Astrocyte (in vitro differentiated cells and primary cell): ENCODE measurements at regions not wholly inside any gene's neighbourhood (a gene's known extent, or its start where the extent isn't known, plus 50 kb on each side); places are given as distances from the start of the nearest gene placed in this dataset.
"Not testable (repeated sequence)": the region's sequence is repeated elsewhere in the genome, so short reads cannot be mapped to it uniquely, and the experiment has no call there.

Experiments
- DNase-seq: peaks from one replicate; pipeline ENCODE4 v3.0.0-alpha.2; 2010; ENCODE audit warnings: low read depth
- FAIRE-seq: peaks from 2 replicates; lab custom pipeline; 2011; peaks lifted over from hg19 to GRCh38; lab: Jason Lieb, UNC
- H2AFZ ChIP-seq: 2 replicates; pipeline ENCODE4 v1.6.0; 2012; ENCODE audit warnings: low read depth, low read length, inconsistent platforms
- H3K27ac ChIP-seq: 2 replicates; pipeline ENCODE4 v1.5.1; 2011; ENCODE audit warnings: low read depth, low read length, inconsistent platforms
- H3K27me3 ChIP-seq: 2 replicates; pipeline ENCODE4 v1.6.0; 2011; ENCODE audit warnings: low read length, inconsistent platforms; ENCODE audit not compliant: insufficient read depth
- H3K36me3 ChIP-seq: 2 replicates; pipeline ENCODE4 v1.5.1; 2011; ENCODE audit warnings: low read length, inconsistent platforms; ENCODE audit not compliant: insufficient read depth
- H3K4me1 ChIP-seq: 2 replicates; pipeline ENCODE4 v1.5.1; 2011; ENCODE audit warnings: low read length, inconsistent platforms; ENCODE audit not compliant: insufficient read depth
- H3K4me2 ChIP-seq: 2 replicates; pipeline ENCODE4 v1.6.0; 2012; ENCODE audit warnings: low read length, inconsistent platforms
- H3K4me3 ChIP-seq: 2 replicates; pipeline ENCODE4 v1.5.1; 2011; ENCODE audit warnings: low read depth, mild to moderate bottlenecking, low read length, inconsistent platforms; ENCODE audit not compliant: insufficient read depth
- H3K79me2 ChIP-seq: 2 replicates; pipeline ENCODE4 v1.6.0; 2012; ENCODE audit warnings: mild to moderate bottlenecking, low read length, inconsistent platforms; ENCODE audit not compliant: insufficient read depth
- H3K9ac ChIP-seq: 2 replicates; pipeline ENCODE4 v1.6.0; 2012; ENCODE audit warnings: mild to moderate bottlenecking, low read length, inconsistent platforms
- H3K9me3 ChIP-seq: 2 replicates; pipeline ENCODE4 v1.5.1; 2012; ENCODE audit warnings: low read depth, mild to moderate bottlenecking, low read length, inconsistent platforms; ENCODE audit not compliant: insufficient read depth
- H4K20me1 ChIP-seq: 2 replicates; pipeline ENCODE4 v1.6.0; 2012; ENCODE audit warnings: low read length, inconsistent platforms; ENCODE audit not compliant: insufficient read depth
- H3K27ac Mint-ChIP-seq: one replicate; pipeline ENCODE4 v1.8.0; 2021; ENCODE audit warnings: mild to moderate bottlenecking, mixed read lengths; ENCODE audit not compliant: unreplicated experiment
- H3K27me3 Mint-ChIP-seq: one replicate; pipeline ENCODE4 v1.8.0; 2021; ENCODE audit warnings: low read depth, mixed read lengths; ENCODE audit not compliant: unreplicated experiment
- H3K36me3 Mint-ChIP-seq: one replicate; pipeline ENCODE4 v1.8.0; 2021; ENCODE audit warnings: low read depth, mixed read lengths; ENCODE audit not compliant: unreplicated experiment
- H3K4me1 Mint-ChIP-seq: one replicate; pipeline ENCODE4 v1.8.0; 2021; ENCODE audit warnings: low read depth, mixed read lengths; ENCODE audit not compliant: unreplicated experiment
- H3K4me3 Mint-ChIP-seq: one replicate; pipeline ENCODE4 v1.8.0; 2021; ENCODE audit warnings: mild to moderate bottlenecking, moderate library complexity, mixed read lengths; ENCODE audit not compliant: unreplicated experiment
- H3K9me3 Mint-ChIP-seq: one replicate; pipeline ENCODE4 v1.8.0; 2021; ENCODE audit warnings: mild to moderate bottlenecking, mixed read lengths; ENCODE audit not compliant: unreplicated experiment
- EZH2 ChIP-seq: IDR thresholded peaks from 2 replicates; pipeline ENCODE4 v1.6.1; 2012; ENCODE audit warnings: mild to moderate bottlenecking, low read length, inconsistent platforms; ENCODE audit not compliant: insufficient read depth
- TF ChIP-seq, protein P1 (sequence below): IDR thresholded peaks from 2 replicates; pipeline ENCODE4 v1.5.1; 2011; ENCODE audit warnings: low read depth, mild to moderate bottlenecking, inconsistent platforms, low read length, moderate library complexity; ENCODE audit not compliant: insufficient read depth

DNA sequence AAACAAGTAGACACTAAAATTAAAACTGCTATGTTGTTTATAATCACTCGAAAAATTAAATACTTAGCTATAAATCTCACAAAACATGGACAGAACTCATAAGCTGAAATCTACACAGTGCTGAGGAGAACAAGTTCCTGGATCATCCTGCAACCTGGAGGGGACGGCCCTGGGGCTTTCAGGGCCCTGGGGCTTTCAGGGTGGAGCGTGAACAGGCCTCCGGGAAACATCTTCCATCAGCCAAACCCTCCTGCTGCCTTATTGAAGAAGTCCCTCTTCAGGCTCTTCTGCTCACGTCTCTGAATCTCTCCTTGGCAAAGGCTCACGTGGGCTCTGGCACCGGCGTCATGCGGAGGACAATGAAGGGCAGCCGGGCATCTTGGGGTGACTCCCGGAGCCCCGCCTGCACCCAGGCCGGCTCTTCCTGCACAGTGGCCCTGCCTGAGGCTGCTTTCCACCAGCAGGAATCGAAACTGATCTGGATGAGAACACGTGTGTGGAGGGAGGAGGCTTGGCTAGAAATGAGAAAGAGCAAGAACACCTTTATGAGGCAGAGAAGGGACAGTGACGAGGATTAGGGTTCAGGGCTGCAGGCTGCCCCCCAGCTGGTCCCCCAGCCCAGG is 127.3 kb downstream of the CDRT15L2 start:
- Mint-ChIP-seq H3K27ac (no peak overlapping the region), H3K4me3 (no peak overlapping the region), H3K36me3 (peaks cover 3% of the 10 kb centered on the region), H3K9me3 (no peaks in the 10 kb centered on the region), H3K4me1 (peaks cover 3% of the 10 kb centered on the region), H3K27me3 (peaks cover 4% of the 10 kb centered on the region)
- Histone ChIP-seq H3K4me1 (no peaks in the 10 kb centered on the region), H3K79me2 (no peaks in the 10 kb centered on the region), H3K27ac (no peak overlapping the region), H3K4me2 (no peak overlapping the region), H4K20me1 (no peaks in the 10 kb centered on the region), H3K9ac (no peak overlapping the region), H3K36me3 (no peaks in the 10 kb centered on the region), H3K9me3 (no peaks in the 10 kb centered on the region), H3K27me3 (no peaks in the 10 kb centered on the region), H3K4me3 (no peak overlapping the region), H2AFZ (no peak overlapping the region)
- FAIRE-seq (no peak), DNase-seq (no peak)
- TF ChIP-seq EZH2 = no peak
- TF ChIP-seq, protein P1, sequence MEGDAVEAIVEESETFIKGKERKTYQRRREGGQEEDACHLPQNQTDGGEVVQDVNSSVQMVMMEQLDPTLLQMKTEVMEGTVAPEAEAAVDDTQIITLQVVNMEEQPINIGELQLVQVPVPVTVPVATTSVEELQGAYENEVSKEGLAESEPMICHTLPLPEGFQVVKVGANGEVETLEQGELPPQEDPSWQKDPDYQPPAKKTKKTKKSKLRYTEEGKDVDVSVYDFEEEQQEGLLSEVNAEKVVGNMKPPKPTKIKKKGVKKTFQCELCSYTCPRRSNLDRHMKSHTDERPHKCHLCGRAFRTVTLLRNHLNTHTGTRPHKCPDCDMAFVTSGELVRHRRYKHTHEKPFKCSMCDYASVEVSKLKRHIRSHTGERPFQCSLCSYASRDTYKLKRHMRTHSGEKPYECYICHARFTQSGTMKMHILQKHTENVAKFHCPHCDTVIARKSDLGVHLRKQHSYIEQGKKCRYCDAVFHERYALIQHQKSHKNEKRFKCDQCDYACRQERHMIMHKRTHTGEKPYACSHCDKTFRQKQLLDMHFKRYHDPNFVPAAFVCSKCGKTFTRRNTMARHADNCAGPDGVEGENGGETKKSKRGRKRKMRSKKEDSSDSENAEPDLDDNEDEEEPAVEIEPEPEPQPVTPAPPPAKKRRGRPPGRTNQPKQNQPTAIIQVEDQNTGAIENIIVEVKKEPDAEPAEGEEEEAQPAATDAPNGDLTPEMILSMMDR = no peak

DNA sequence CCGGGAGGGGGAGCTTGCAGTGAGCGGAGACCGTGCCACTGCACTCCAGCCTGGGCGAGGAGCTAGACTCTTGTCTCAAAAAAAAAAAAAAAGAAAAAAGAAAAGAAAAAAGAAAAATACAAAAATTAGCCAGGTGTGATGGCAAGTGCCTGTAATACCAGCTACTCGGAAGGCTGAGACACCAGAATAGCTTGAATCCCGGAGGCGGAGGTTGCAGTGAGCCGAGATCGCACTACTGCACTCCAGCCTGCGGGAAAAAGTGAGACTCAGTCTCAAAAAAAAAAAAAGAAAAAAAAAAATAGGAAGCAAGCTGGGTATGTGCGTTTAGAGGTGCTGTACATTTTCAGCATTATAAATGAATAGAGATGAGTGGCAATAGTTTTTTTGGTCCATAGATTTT is 129.3 kb downstream of the CDRT15L2 start:
- not testable (repeated sequence) for H3K27ac ChIP-seq, H3K36me3 ChIP-seq, H3K27me3 ChIP-seq, H3K79me2 ChIP-seq, H3K4me1 ChIP-seq, H3K4me1 Mint-ChIP-seq, FAIRE-seq, H3K27ac Mint-ChIP-seq, H3K9ac ChIP-seq, H3K4me3 ChIP-seq, H3K4me2 ChIP-seq, DNase-seq, H4K20me1 ChIP-seq, H3K9me3 Mint-ChIP-seq, H2AFZ ChIP-seq, H3K27me3 Mint-ChIP-seq, H3K4me3 Mint-ChIP-seq, H3K36me3 Mint-ChIP-seq, H3K9me3 ChIP-seq

DNA sequence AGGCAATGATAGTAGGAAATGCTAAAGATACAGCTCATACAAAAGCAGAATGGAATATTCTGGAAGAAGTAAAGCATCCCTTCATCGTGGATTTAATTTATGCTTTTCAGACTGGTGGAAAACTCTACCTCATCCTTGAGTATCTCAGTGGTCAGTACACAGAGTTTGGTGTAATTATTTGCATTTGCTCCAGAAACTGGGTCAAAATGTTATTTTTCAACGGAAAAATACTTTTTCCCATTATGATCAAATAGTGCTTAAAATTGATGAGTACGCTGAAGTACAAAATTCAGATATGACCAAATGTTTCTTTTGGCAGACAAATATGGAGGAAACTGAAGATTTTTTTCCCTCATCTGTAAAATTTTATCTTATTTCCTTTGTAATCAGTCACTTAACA is 137.0 kb downstream of the CDRT15L2 start:
- H3K79me2 ChIP-seq, H3K36me3 Mint-ChIP-seq, H3K9ac ChIP-seq, H3K9me3 Mint-ChIP-seq, H3K4me2 ChIP-seq, DNase-seq, H3K9me3 ChIP-seq, H3K4me3 ChIP-seq, H3K27ac Mint-ChIP-seq, H3K27me3 Mint-ChIP-seq, H3K4me1 Mint-ChIP-seq, H3K4me1 ChIP-seq, H3K36me3 ChIP-seq, H4K20me1 ChIP-seq, H3K27ac ChIP-seq, H2AFZ ChIP-seq, H3K4me3 Mint-ChIP-seq, H3K27me3 ChIP-seq, FAIRE-seq: not testable (repeated sequence)
